HG03354 (cell line): ENCODE measurements at regions not wholly inside any gene's neighbourhood (a gene's known extent, or its start where the extent isn't known, plus 50 kb on each side); places are given as distances from the start of the nearest gene placed in this dataset.

Source experiments
- ATAC-seq: cut with Tn5 transposase; IDR thresholded peaks from one replicate; pipeline ENCODE4 v1.9.1; 2021; ENCODE audit warnings: mild to moderate bottlenecking; ENCODE audit not compliant: unreplicated experiment, poor library complexity, severe bottlenecking

GRCh38 chr6:98695091-98695801, 139.1 kb upstream of the POU3F2 start:
- no peak for ATAC-seq

- ATAC-seq, result no peak
Measured at GRCh38 chr6:98711380-98711779, 123.0 kb upstream of the POU3F2 start.

GRCh38 chr6:98716341-98716740, 118.0 kb upstream of the POU3F2 start:
- no peak for ATAC-seq

- no peak for ATAC-seq
Measured at GRCh38 chr6:98717322-98717877, 117.0 kb upstream of the POU3F2 start.

GRCh38 chr6:98717988-98718387, 116.4 kb upstream of the POU3F2 start:
- ATAC-seq, result no peak

- ATAC-seq, result no peak
Measured at GRCh38 chr6:98724537-98724936, 109.8 kb upstream of the POU3F2 start.

- no peak for ATAC-seq
Measured at GRCh38 chr6:98747273-98747672, 87.1 kb upstream of the POU3F2 start.

- ATAC-seq, result no peak
Measured at GRCh38 chr6:98747960-98748359, 86.4 kb upstream of the POU3F2 start.

- no peak for ATAC-seq
Measured at GRCh38 chr6:98759459-98759858, 74.9 kb upstream of the POU3F2 start.

- ATAC-seq, result no peak
Measured at GRCh38 chr6:98764373-98764911, 69.9 kb upstream of the POU3F2 start.

GRCh38 chr6:98769546-98769945, 64.8 kb upstream of the POU3F2 start:
- ATAC-seq, result peak; percentile 63

GRCh38 chr6:98775205-98775604, 59.2 kb upstream of the POU3F2 start:
- no peak for ATAC-seq

GRCh38 chr6:98777762-98778161, 56.6 kb upstream of the POU3F2 start:
- peak; percentile 100 for ATAC-seq

- ATAC-seq, result no peak
Measured at GRCh38 chr6:98779618-98780017, 54.8 kb upstream of the POU3F2 start.

GRCh38 chr6:98782772-98783171, 51.6 kb upstream of the POU3F2 start:
- peak; percentile 36 for ATAC-seq

GRCh38 chr6:98783578-98783977, 50.8 kb upstream of the POU3F2 start:
- no peak for ATAC-seq
